NCI-H510A treated with DMSO at 0.1 percent for 48 hours (cell line): ENCODE measurements at regions not wholly inside any gene's neighbourhood (a gene's known extent, or its start where the extent isn't known, plus 50 kb on each side); places are given as distances from the start of the nearest gene placed in this dataset.
"Not testable (repeated sequence)": the region's sequence is repeated elsewhere in the genome, so short reads cannot be mapped to it uniquely, and the experiment has no call there.

Experiments
- DNase-seq: peaks from one replicate; lab custom pipeline; 2025; lab: John Stamatoyannopoulos, UW

DNA sequence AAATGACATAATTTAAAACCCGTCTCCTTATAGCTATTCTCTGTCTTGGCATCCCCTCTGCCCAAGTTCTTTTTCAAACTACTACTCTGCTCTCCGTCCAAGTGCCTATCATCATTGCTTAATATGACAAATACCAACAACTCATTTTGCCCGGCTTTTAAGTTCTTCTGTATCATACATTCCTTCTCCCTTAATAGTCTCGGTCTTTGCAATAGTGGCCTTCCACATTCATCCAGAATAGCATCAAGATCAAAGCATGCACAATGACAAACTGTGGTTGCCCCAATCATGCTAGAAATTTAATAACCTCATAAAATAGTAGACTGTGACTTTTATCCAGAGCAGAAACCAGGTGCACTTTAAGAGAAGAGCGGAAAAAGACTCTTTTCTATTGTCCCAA is 198.9 kb downstream of the ETV1 start:
- DNase-seq = no peak

DNA sequence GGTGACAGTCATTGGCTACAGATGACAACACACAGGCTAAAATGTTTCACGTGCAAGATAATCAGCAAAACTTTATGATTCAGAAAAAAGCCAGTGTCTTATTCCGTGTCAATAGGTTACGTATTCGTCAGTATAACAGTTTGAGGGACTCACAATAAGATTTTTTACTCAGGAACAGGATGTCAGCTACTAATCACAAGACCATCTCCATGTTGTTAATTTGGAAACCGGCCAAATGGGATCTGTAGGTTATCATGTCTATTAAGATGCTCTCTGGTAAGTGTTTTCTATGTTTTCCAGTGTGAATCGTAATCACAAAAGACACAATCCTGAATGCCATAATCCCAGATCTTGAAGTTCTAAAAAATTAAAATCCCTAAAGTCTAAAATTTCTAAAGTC is 197.3 kb downstream of the ETV1 start:
- no peak for DNase-seq

DNA sequence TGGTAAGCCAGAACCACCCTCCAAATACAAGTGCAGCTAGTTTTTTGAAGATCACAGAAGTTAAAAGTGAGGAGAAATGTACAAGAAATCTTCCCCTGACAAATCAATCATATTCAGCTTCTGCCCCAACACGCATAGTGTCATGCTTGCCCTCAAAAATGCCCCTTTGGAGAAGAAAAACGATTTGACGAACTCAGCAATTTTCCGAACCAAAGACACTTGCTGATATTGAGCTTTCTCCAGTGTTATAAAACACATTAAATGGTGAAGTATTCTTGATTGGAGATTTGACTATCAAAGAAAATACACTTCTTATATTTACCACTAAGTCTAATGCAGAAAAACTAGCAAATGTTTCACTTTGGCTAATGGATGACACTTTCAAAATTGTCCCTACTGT is 195.5 kb downstream of the ETV1 start:
- no peak for DNase-seq

DNA sequence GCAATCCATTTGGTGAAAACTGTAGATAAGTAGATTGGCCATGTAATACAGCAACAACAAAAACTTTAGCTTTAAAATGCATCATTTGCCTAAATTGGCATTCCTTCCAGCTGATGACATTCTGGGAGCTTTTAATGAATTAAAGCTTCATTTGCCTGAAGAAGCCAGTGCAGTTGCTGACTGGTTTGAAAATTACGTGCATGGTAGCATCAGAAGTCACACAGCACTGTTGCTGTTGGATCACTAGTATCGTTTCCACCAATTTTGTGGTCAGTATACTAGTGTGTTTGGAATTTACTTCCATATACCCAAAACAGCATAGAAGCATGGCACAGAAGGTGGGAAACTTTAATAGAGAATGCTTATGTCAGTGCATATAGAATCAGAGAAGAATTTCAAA is 194.9 kb downstream of the ETV1 start:
- no peak for DNase-seq

DNA sequence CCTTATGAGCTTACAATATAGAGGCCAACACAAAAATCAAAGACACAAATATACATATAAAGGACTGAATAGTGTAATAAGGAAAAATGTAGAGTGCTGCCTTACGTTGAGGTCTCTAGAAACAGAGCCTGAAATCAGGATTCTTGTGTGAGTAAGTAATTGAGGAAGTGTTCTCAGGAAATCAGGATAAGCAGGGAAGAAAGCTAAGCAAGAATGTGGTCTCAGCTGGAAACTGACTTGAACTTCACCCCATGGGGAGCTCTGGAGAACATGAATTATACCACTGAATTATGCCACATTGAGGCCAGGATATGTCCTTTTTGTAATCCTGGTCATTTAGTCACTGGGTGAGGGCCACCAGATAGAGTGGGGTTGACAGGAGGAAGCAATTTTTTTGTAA is 191.9 kb downstream of the ETV1 start:
- no peak for DNase-seq

DNA sequence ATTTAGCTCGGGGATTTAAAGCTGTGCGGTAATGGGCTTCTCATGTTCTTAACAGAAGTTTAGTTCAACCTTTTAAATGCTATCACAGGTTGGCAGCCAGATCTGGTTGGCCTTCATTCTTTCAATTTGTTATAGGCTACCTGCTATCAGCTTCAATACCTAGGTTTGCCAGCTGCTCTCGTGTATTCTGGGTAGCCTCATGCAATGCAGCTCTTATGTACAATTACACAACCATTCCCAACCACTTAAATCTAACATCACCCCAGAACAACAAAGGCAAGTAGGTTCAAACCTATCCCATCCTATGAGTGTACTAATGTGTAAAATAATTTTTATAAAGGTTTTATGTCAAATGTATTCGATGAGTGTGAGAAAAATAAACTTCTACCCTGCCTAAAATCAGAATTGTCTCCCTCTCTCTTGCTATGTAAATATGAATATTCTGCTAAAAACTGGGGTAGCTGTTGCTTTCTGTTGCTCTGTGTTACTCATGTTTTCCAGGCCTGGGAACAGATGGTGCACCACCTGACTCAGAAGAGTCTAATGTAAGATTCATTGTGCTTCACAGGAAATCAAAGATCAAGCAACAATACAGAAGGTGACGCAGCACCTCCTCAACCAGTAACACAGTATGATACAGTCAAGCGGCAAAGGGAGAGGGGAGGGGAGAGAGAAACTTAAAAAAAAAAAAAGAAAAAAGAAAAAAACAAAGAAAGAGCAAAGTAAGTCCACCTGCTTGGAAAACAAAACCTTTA is 188.6 kb downstream of the ETV1 start:
- peak; percentile 27 for DNase-seq

DNA sequence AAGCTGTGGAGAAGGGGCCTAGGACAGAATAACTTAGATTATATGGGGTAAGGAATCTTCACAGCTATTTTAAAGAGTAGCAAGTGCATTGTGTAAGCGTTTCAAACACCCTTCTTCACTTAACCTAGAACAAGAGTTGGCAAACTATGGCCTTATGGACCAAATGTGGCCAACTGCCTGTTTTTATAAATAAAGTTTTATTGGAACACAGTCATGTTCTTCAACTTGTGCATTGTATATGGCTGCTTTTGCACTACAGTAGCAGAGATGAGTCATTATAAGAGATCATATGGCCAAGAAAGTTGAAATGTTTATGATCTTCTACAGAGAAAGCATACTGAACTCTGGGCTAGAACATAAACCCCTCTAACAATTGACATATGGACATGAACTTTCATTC is 187.8 kb downstream of the ETV1 start:
- DNase-seq = no peak

DNA sequence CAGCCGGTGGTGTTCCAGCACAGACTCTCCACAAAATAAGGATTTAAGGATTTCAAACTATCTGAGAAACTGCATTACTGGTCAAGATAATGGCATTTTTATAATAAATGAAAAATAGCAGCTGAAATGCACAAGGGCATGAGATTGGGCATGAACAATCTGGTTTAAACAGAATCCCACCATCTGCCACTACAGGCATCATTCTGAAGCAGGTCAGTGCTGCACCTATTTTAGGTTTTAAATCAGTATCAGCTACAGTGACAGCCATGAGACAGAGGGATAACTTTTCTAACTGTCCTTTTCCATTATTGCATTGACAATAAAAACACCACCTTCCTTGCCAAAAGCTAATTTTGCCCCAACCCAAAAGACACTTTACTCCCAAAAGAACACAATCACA is 186.8 kb downstream of the ETV1 start:
- no peak for DNase-seq

DNA sequence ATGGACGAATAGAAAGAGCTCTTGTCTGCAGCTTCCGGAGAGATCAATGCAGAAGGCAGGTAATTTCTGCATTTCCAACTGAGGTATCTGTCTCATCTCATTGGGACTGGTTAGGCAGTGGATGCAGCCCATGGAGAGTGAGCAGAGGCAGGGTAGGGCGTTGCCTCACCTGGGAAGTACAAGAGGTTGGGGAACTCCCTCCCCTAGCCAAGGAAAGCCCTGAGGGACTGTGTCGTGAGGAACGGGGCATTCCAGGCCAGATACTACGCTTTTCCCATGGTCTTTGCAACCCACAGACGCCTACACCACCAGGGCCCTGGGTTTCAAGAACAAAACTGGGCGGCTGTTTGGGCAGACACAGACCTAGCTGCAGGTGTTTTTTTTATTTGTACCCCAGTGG is 186.3 kb downstream of the ETV1 start:
- DNase-seq = no peak

DNA sequence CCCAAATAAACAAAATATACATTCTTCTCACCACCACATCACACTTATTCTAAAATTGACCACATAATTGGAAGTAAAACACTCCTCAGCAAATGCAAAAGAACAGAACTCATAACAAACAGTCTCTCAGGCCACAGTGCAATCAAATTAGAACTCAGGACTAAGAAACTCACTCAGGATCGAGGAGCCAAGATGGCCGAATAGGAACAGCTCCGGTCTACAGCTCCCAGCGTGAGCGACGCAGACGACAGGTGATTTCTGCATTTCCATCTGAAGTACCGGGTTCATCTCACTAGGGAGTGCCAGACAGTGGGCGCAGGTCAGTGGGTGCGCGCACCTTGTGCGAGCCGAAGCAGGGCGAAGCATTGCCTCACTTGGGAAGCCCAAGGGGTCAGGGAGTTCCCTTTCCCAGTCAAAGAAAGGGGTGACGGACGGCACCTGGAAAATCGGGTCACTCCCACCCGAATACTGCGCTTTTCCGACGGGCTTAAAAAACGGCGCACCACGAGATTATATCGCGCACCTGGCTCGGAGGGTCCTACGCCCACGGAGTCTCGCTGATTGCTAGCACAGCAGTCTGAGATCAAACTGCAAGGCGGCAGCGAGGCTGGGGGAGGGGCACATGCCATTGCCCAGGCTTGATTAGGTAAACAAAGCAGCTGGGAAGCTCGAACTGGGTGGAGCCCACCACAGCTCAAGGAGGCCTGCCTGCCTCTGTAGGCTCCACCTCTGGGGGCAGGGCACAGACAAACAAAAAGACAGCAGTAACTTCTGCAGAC is 183.2 kb downstream of the ETV1 start:
- not testable (repeated sequence) for DNase-seq

DNA sequence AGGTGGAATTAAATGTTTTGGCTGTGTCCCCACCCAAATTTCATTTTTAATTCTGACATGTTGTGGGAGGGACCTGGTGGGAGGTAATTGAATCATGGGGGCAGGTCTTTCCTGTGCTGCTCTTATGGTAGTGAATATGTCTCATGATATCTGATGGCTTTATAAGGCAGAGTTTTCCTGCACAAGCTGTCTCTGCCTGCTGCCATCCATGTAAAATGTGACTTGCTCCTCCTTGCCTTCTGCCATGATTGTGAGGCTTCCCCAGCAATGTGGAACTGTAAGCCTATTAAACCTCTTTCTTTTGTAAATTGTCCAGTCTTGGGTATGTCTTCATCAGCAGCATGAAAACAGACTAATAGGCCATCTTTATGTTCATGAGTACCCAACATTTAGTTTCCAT is 172.2 kb downstream of the ETV1 start:
- DNase-seq = not testable (repeated sequence)

DNA sequence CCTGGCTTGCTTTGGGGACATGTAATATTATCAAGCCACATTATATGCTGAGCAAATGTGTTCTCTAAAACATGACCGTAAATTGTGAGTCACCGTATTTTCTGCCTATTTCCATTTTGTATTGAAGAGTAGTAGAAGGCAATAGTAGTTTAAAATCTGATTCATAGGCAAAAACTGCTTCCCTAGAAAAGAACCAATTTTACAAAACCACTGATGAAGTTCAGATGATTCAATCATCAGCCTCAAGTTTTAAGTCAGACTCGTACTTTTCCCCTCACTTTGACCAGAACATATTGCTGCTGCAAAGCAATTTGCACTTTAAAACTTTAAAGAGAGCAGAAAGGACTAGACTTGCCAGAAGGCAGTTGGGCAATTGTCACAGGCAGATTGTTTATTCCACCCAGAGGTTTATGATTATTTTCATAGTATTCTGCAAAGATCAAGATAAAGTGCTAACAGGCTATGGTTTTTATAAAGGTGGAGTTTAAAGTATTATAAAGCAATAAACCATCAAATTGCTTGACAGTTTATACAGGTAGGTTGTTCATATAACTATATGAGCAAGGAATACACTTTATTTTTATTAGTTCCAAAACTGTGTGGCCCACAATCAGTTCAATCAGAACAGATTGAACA is 168.2 kb downstream of the ETV1 start:
- no peak for DNase-seq

DNA sequence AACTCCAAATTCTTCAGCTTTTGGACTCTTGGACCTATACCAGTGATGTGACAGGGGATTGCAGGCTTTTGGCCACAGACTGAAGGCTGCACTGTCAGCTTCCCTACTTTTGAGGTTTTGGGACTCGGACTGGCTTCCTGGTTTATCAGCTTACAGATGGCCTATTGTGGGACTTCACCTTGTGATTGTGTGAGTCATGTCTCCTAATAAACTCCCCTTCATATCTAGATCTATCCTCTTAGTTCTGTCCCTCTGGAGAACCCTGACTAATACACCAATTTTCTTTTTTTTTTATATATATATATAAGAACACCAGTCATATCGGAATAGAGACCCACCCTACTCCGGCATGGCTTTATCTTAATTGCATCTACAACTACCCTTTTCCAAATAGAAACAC is 166.8 kb downstream of the ETV1 start:
- DNase-seq = no peak

DNA sequence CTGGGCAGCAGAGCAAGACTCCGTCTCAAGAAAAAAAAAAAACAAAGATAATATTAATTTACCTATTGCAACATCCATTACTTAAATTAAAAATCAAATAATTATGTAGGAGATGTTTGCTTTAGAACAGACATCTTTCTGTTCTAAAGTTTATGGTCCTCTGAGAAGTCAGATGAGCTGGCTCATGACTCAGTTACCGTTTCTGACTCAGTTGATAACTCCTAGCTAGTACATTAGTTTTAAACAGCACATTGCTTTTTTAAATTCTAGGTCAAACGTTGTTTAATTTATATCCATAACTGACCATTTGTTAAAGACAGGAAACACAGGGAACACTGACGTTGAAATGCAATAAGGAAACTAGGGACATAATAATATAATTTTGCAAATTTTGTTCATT is 162.7 kb downstream of the ETV1 start:
- no peak for DNase-seq

DNA sequence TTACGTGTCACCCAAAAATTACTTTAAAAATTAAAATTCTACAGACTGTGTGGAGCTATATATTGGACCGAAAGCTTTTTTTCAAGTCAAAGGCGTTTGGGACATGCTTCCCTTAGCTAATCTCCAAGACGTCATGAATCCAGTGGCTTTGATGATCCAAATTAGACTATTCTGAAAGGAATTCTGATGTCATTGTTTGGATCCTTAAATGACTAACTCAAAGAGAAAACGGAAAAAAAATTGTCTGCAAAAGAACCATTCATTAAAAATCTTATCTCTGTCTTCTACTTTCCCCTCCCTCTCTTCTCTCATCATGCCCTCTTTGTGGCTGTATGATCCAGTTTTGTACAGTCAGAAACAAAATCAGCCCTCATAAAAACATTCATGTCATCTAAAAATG is 161.8 kb downstream of the ETV1 start:
- DNase-seq = no peak

DNA sequence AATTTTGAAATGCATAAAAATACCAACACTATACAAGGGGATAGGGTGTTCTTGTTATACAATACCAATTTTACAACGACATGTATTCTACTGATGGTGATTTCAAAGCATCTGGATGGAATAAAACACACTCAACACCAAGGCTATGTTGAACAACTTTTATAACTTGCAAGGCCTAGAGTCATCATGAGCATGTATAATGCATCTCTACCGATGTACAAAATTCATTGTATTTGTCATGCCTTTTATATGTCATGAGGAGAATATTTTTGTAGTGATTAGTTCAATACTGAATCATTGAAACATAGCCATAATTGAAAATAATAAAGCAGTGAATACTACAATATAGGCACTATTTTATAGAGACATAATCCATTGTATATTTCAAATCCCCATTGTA is 160.2 kb downstream of the ETV1 start:
- DNase-seq = no peak

DNA sequence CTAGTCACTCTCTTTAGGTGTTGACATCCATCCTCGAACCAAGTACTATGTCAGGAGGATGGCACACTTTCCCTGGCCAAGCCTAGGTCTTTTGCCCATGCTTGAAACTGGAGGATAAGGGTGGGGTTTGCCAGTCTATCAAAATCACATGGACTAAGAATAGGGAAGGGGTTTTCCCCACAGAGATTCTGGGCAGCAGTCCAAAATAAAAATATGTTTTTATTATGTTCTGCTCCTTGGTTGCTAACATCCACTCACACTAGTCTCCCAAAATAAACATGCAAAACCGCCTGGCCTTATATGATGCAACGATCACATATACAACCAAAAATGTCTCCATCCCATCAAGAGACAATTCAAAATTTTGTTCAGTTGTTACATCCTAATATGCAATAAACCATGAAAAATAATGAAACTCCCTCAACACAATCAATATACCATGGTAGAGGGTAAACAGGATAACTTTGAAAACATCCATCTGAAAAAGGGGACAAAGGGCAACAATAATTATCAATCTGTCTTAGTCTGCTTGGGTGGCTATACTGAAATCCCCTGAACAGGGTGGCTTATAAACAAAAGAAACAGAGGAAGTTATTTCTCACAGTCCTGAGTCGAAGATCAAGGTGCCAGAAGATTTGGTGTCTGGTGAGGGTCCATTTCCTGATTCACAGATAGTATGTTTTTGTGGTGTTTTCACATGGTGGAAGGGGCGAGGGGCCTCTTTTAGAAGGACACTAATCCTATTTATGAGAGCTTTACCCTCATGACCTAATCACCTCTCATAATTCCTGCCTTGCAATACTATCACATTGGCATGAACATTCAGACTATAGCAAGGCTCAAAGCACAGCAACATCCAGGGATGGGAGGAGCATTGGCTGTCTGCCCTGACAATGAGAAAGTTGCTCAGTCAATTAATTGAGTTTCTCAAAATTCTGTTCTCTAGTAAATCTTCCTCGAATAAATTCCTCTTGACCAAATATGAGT is 159.3 kb downstream of the ETV1 start:
- DNase-seq = no peak

DNA sequence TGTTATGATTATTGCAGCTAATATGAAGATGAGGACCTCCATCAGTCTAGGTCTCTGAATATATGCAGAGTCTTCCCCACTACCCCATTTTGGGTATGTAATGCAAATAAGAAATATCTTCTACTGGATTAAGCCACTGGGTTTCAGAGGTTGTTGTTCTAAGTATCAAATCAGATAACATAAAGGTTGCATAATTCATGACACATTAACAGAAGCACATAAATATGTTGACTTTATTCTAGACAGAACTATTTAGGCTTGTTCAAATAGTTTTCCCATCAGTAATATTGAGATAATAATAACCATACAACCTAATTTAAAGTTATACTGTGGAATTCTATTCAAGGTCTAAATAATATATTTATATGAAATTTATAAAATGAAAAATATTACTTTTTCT is 157.1 kb downstream of the ETV1 start:
- DNase-seq = no peak

DNA sequence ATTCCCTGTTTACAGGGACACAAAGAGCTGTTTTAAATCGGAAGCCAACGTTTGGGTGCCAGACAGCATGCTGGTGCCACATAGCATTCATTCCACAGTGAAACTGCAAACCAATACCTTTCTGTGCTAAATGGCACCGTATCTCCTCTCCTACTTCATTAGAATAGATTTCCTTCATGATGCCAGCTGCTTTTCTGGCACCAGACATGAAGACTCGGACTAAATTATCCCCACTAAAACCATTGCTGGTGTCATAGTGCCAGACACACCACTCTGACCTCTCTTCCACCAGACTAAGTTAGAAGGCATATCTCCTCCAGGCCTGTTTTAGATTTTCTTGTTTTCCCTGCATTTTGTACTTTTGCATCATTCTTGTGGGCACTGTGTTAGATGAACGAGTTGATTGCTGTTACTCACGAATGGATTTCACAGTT is 155.1 kb downstream of the ETV1 start:
- no peak for DNase-seq

DNA sequence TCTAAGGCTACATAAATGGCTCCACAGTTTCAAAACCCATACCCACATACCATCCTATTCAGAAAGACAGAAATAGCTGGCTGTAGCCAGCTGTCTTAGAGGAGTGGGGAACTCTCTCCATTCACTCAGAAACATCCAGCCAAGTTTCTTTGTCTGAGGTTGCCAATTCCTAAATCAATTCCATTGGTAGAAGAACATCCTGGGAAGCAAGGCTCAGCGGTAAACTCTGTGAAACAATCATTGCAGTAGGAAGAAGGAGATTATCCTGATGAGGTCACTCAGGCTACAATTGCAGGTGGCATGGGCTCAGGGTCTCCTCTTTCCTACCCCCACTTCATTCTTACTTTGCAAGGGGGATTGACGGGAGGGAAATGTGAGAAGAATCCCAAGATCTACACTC is 154.0 kb downstream of the ETV1 start:
- no peak for DNase-seq

DNA sequence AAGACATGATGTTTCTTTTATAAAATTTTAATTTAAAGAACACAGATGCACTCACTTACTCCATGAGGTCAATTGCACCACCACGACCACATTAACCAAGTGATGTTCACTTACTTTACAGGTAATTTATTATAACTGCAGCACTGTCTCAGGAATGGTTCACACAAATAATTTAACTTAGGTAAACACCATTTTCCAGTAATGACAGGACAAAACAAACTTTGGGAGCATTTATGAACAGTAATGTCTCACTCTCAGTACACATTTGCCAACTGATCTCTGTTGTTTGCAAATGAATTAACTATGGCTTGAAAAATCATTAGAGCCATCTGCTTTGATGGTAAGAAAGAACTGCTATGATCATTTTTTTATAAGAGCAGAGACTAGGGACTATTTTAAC is 150.4 kb downstream of the ETV1 start:
- DNase-seq = peak; percentile 36
